ENCODE measurements at regions not wholly inside any gene's neighbourhood (a gene's known extent, or its start where the extent isn't known, plus 50 kb on each side); places are given as distances from the start of the nearest gene placed in this dataset.

DNA sequence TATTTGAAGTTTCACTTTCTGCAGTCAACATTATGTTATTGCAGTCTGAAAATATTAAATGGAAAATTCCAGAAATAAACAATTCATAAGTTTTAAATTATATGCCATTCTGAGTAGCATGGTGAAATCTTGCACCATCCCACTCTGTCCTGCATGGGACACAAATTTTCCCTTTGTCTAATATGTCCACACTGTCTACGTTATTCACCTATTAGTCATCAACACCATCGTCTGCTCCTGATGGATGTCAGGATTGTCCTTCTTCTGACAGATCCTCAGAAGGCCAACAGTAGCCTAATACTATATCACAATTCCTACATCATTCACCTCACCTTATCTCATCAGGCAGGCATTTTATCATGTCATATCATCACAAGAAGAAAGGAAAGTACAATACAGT is 163.1 kb downstream of the TXNL1 start:
- Histone ChIP-seq H3K27ac (ENCODE audit: low read depth, low read length) (no peak overlapping the region), H3K4me3 (ENCODE audit: low read depth, low read length) (no peak overlapping the region), H3K27me3 (ENCODE audit: control insufficient read depth, insufficient read depth, low read length) (no peaks in the 10 kb centered on the region), H3K9me3 (ENCODE audit: control insufficient read depth, insufficient read depth, low read length) (no peaks in the 10 kb centered on the region)
- CTCF ChIA-PET: no interaction called here
- POLR2A ChIA-PET: no interaction called here
- TF ChIP-seq, protein P1, sequence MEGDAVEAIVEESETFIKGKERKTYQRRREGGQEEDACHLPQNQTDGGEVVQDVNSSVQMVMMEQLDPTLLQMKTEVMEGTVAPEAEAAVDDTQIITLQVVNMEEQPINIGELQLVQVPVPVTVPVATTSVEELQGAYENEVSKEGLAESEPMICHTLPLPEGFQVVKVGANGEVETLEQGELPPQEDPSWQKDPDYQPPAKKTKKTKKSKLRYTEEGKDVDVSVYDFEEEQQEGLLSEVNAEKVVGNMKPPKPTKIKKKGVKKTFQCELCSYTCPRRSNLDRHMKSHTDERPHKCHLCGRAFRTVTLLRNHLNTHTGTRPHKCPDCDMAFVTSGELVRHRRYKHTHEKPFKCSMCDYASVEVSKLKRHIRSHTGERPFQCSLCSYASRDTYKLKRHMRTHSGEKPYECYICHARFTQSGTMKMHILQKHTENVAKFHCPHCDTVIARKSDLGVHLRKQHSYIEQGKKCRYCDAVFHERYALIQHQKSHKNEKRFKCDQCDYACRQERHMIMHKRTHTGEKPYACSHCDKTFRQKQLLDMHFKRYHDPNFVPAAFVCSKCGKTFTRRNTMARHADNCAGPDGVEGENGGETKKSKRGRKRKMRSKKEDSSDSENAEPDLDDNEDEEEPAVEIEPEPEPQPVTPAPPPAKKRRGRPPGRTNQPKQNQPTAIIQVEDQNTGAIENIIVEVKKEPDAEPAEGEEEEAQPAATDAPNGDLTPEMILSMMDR (IDR thresholded peaks at IDR 0.05; ENCODE audit: low read depth, low read length): no peak
- no peak for DNase-seq (ENCODE audit: low read depth, low spot score)

DNA sequence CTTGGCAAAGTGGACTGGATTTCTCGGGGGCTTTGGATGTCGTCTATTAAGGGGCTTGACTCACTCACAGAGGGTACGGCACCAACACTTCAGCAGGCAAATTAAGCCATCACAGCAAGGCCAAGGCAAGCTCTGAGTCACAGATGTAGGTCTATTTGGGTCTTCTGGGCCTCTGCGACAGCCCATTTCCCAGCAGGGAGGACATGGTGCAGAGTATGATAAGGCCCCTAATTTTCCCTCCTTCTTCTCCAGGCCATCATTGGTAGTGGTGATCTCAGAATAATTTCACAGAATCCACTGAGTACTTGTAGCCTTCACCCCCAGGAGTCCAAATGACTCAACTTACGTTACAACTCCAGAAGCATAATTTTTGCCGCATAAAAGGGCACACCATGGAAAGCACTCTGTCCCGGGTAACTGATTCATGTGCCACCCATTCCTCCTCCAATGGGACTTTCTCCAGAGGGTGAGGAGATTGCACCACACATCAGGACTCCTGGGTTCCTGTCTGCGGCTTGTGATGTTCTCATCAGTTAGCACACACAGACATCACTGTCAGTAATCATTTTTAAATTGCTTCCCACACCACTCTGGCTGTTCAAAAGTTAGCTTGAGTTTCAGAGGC is 164.9 kb downstream of the TXNL1 start:
- TF ChIP-seq, protein P1 (IDR thresholded peaks at IDR 0.05; ENCODE audit: low read depth, low read length): no peak
- Histone ChIP-seq H3K27me3 (ENCODE audit: control insufficient read depth, insufficient read depth, low read length) (no peaks in the 10 kb centered on the region), H3K9me3 (ENCODE audit: control insufficient read depth, insufficient read depth, low read length) (no peaks in the 10 kb centered on the region), H3K4me3 (ENCODE audit: low read depth, low read length) (no peak overlapping the region), H3K27ac (ENCODE audit: low read depth, low read length) (no peak overlapping the region)
- no peak for DNase-seq (ENCODE audit: low read depth, low spot score)
- ChIA-PET CTCF (no interaction called here), POLR2A (no interaction called here)

DNA sequence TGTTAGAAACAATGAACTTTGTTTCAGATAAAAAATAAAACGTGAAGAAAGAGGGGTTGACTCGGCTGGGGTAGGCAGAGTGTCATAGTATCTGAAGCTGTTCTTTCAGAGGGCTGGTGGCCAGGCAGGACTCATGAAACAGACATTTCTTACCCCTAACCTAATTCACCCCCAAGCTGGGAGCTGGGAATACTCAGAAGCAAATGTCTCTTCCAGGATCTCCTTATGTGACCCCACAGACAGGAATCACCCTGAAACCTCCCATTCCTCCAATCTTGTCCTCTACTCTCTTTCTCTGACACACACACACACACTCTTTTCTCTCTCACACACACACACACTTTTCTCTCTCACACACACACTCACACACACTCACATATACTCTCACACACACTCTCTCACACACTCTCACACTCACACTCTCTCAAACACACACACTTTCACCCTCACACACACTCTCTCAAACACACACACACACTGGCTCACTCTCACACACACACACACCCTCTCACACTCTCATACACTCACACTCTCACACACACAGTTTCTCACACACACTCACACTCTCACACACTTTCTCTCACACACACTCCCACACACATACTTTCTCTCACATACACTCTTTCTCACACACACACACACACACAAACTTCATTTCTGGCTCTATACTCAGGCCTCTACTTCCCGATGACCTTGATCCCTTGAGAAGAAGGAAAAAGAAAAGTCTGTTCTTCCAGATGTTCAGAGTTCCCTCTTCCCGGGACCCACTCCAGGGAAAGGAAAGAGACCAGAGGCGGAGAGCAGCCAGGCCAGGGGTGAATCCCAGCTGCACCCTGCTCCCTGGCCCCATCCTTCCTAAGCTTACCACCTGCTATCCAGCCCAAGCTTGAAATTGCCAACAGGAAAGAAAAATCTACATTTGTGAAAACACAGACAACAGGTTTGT is 167.7 kb downstream of the TXNL1 start:
- no peak for DNase-seq (ENCODE audit: low read depth, low spot score)
- no peak overlapping the region for H3K4me3 ChIP-seq (ENCODE audit: low read depth, low read length)
- H3K27me3 ChIP-seq (ENCODE audit: control insufficient read depth, insufficient read depth, low read length): no peaks in the 10 kb centered on the region
- ChIA-PET POLR2A (no interaction called here), CTCF (no interaction called here)
- TF ChIP-seq, protein P1 (IDR thresholded peaks at IDR 0.05; ENCODE audit: low read depth, low read length): no peak
- no peaks in the 10 kb centered on the region for H3K9me3 ChIP-seq (ENCODE audit: control insufficient read depth, insufficient read depth, low read length)
- no peak overlapping the region for H3K27ac ChIP-seq (ENCODE audit: low read depth, low read length)

DNA sequence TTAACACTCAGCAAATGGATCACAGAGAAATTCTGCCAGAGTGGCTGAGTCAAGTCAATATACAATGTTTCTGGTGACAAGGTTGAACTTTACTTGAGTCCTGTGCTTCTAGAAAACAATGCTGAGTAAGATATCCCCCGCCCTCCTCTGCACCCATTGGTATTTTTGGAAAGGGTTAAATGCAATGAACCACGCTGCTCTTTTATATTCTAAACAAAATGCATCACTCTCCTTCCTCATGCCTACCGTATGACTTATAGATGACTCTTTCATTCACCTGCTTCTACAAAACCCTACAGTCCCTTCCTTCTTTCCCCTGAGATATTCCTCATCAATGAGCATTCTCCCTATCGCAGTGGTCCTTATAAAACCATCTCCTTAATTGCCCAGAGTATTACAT is 168.8 kb downstream of the TXNL1 start:
- no peak overlapping the region for H3K27ac ChIP-seq (ENCODE audit: low read depth, low read length)
- ChIA-PET POLR2A (no interaction called here), CTCF (no interaction called here)
- DNase-seq (ENCODE audit: low read depth, low spot score): no peak
- TF ChIP-seq, protein P1 (IDR thresholded peaks at IDR 0.05; ENCODE audit: low read depth, low read length): no peak
- H3K27me3 ChIP-seq (ENCODE audit: control insufficient read depth, insufficient read depth, low read length): no peaks in the 10 kb centered on the region
- H3K4me3 ChIP-seq (ENCODE audit: low read depth, low read length): no peak overlapping the region
- peaks cover 4% of the 10 kb centered on the region; the same call in 1 of the 2 replicates for H3K9me3 ChIP-seq (ENCODE audit: control insufficient read depth, insufficient read depth, low read length)

DNA sequence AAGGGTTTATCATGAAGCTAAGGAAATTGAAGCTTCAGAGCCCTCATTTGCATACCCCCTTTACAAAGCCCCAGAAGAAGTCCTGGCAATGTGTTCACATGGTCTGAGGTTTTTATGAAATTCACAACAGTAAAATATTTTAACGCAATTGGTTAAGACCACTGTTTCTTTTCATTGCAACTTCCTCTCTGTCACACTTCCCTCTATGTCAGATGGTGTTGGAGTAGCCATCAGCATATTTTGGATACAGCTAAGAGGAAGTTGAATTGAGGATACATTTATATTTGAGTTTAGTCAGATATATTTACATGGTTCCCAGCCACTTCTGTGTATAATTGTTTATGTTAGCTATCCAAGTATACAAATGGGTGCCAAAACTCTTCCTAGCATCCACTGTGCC is 170.0 kb downstream of the TXNL1 start:
- Histone ChIP-seq H3K27ac (ENCODE audit: low read depth, low read length) (no peak overlapping the region), H3K27me3 (ENCODE audit: control insufficient read depth, insufficient read depth, low read length) (no peaks in the 10 kb centered on the region), H3K4me3 (ENCODE audit: low read depth, low read length) (no peak overlapping the region), H3K9me3 (ENCODE audit: control insufficient read depth, insufficient read depth, low read length) (peaks cover 7% of the 10 kb centered on the region; the same call in 1 of the 2 replicates)
- POLR2A ChIA-PET: no interaction called here
- TF ChIP-seq, protein P1 (IDR thresholded peaks at IDR 0.05; ENCODE audit: low read depth, low read length): no peak
- CTCF ChIA-PET: no interaction called here
- DNase-seq (ENCODE audit: low read depth, low spot score): no peak

Data from AG04450 (cell line).